ENCODE measurements at regions not wholly inside any gene's neighbourhood (a gene's known extent, or its start where the extent isn't known, plus 50 kb on each side); places are given as distances from the start of the nearest gene placed in this dataset.

DNA sequence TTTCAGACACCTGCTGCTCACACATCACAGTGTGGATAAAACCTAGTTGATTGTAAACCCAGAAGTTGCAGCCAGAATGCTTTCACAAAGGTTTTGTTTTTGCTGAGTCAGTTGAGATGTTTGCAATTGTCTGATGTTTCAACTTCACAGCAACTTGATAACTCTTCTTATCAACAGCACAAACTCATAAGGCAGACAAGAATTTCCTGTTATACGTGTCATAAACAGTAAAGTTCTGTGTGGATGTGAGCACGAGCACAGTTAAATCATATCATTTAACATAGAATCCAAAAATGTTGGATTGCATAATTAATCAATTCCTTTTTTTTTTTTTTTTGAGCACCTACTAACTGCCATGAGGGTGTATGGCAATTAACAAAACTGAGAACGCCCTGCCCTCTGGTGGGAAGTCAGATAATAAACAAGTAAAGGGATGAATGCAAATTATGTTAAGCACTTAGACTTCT, 512.2 kb downstream of the PDHA2 start:
- TF ChIP-seq, protein P1, sequence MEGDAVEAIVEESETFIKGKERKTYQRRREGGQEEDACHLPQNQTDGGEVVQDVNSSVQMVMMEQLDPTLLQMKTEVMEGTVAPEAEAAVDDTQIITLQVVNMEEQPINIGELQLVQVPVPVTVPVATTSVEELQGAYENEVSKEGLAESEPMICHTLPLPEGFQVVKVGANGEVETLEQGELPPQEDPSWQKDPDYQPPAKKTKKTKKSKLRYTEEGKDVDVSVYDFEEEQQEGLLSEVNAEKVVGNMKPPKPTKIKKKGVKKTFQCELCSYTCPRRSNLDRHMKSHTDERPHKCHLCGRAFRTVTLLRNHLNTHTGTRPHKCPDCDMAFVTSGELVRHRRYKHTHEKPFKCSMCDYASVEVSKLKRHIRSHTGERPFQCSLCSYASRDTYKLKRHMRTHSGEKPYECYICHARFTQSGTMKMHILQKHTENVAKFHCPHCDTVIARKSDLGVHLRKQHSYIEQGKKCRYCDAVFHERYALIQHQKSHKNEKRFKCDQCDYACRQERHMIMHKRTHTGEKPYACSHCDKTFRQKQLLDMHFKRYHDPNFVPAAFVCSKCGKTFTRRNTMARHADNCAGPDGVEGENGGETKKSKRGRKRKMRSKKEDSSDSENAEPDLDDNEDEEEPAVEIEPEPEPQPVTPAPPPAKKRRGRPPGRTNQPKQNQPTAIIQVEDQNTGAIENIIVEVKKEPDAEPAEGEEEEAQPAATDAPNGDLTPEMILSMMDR (IDR thresholded peaks at IDR 0.05) = peak; percentile 71
- no peak for TF ChIP-seq ZFX (IDR thresholded peaks at IDR 0.05; ENCODE audit: borderline replicate concordance)

All from 22Rv1 (cell line).